GM10266 (cell line): ENCODE measurements at regions not wholly inside any gene's neighbourhood (a gene's known extent, or its start where the extent isn't known, plus 50 kb on each side); places are given as distances from the start of the nearest gene placed in this dataset.

Experiments used
- DNase-seq: peaks from one replicate; pipeline ENCODE4 v3.0.0; 2012; ENCODE audit errors: extremely low spot score
- CTCF ChIP-seq: IDR thresholded peaks from 2 replicates; pipeline ENCODE4 v1.5.1; 2012; ENCODE audit warnings: mild to moderate bottlenecking, low read depth; ENCODE audit not compliant: control insufficient read depth, insufficient read depth; ENCODE audit errors: missing control alignments

- no peak for TF ChIP-seq CTCF
- DNase-seq = no peak
Measured at GRCh38 chr11:36994208-36994607, 396.2 kb upstream of the RAG2 start.

GRCh38 chr11:36988556-36988955 lies 390.5 kb upstream of the RAG2 start:
- DNase-seq = no peak
- no peak for TF ChIP-seq CTCF

GRCh38 chr11:36985562-36985961 lies 387.5 kb upstream of the RAG2 start:
- no peak for TF ChIP-seq CTCF
- DNase-seq = no peak

- DNase-seq = no peak
Measured at GRCh38 chr11:36976741-36977140, 378.7 kb upstream of the RAG2 start.

GRCh38 chr11:36974771-36975170 lies 376.7 kb upstream of the RAG2 start:
- DNase-seq = no peak
- no peak for TF ChIP-seq CTCF

More at GRCh38 chr11:36976741-36977140, 378.7 kb upstream of the RAG2 start:
- no peak for TF ChIP-seq CTCF

- no peak for DNase-seq
- TF ChIP-seq CTCF = no peak
Measured at GRCh38 chr11:36953976-36954375, 355.9 kb upstream of the RAG2 start.

- DNase-seq = no peak
- TF ChIP-seq CTCF = no peak
Measured at GRCh38 chr11:36948460-36949127, 350.6 kb upstream of the RAG2 start.
